IMR-90 (cell line): ENCODE measurements at regions not wholly inside any gene's neighbourhood (a gene's known extent, or its start where the extent isn't known, plus 50 kb on each side); places are given as distances from the start of the nearest gene placed in this dataset.

ENCODE experiments used
- BHLHE40 ChIP-seq: fragments of 150-350 bp; IDR thresholded peaks from 2 replicates; pipeline ENCODE4 v1.6.1; 2016; ENCODE audit warnings: mild to moderate bottlenecking, low read depth, low read length
- CHD1 ChIP-seq: IDR thresholded peaks from 2 replicates; pipeline ENCODE4 v1.6.1; 2012; ENCODE audit warnings: low read depth, low read length, improper control_type of control experiment
- FOS ChIP-seq: fragments of 150-350 bp; IDR thresholded peaks from 2 replicates; pipeline ENCODE4 v1.6.1; 2016; ENCODE audit warnings: low read depth, low read length
- MAZ ChIP-seq: IDR thresholded peaks from 2 replicates; pipeline ENCODE4 v1.6.1; 2012; ENCODE audit warnings: low read depth, mild to moderate bottlenecking, low read length, improper control_type of control experiment, moderate library complexity, borderline replicate concordance
- POLR2A ChIP-seq: IDR thresholded peaks from 2 replicates; pipeline ENCODE4 v1.6.1; 2012; ENCODE audit warnings: mild to moderate bottlenecking, low read depth, low read length
- RAD21 ChIP-seq: IDR thresholded peaks from 2 replicates; pipeline ENCODE4 v1.6.1; 2012; ENCODE audit warnings: low read length, improper control_type of control experiment
- RFX5 ChIP-seq: IDR thresholded peaks from 2 replicates; pipeline ENCODE4 v1.8.0; 2012; ENCODE audit warnings: low read depth, mild to moderate bottlenecking, low read length, moderate library complexity
- SMC3 ChIP-seq: fragments of 150-350 bp; IDR thresholded peaks from 2 replicates; pipeline ENCODE4 v1.6.1; 2016; ENCODE audit warnings: low read depth, mild to moderate bottlenecking, antibody characterized with exemption, low read length, moderate library complexity
- TF ChIP-seq, protein P1 (sequence below): conservative IDR thresholded peaks from 2 replicates; pipeline ENCODE4 v1.5.1; 2012; ENCODE audit warnings: mild to moderate bottlenecking, low read depth, low read length, improper control_type of control experiment
- TF ChIP-seq, protein P2 (sequence below): fragments of 150-350 bp; IDR thresholded peaks from 2 replicates; pipeline ENCODE4 v1.6.1; 2017; ENCODE audit warnings: mild to moderate bottlenecking, antibody characterized with exemption, low read length, low read depth
- TF ChIP-seq, protein P3 (sequence below): fragments of 150-350 bp; IDR thresholded peaks from 2 replicates; pipeline ENCODE4 v1.6.1; 2016; ENCODE audit warnings: low read depth, mild to moderate bottlenecking, low read length, moderate library complexity, borderline replicate concordance

DNA sequence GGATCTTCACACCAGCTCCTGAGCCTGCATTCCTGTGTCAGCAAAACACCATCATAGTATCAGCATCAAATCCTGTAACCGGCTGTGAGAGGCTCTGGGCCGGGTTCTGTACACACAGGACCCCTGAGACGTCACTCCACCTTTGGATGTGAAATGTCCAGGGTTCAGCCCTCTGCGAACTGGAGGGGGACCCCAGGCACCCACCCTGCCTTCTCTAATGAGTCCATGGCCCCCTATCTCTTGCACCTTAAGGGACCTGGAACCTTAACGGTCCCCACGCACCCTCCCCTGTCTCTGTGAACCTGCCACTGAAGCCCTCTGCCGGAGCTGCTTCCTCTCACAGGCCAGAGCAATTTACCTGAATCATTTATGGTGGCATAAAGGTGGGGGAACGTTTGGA, 257.8 kb downstream of the NPHP4 start:
- no peak for TF ChIP-seq POLR2A
- TF ChIP-seq, protein P1, sequence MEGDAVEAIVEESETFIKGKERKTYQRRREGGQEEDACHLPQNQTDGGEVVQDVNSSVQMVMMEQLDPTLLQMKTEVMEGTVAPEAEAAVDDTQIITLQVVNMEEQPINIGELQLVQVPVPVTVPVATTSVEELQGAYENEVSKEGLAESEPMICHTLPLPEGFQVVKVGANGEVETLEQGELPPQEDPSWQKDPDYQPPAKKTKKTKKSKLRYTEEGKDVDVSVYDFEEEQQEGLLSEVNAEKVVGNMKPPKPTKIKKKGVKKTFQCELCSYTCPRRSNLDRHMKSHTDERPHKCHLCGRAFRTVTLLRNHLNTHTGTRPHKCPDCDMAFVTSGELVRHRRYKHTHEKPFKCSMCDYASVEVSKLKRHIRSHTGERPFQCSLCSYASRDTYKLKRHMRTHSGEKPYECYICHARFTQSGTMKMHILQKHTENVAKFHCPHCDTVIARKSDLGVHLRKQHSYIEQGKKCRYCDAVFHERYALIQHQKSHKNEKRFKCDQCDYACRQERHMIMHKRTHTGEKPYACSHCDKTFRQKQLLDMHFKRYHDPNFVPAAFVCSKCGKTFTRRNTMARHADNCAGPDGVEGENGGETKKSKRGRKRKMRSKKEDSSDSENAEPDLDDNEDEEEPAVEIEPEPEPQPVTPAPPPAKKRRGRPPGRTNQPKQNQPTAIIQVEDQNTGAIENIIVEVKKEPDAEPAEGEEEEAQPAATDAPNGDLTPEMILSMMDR, result no peak
- TF ChIP-seq, protein P2, sequence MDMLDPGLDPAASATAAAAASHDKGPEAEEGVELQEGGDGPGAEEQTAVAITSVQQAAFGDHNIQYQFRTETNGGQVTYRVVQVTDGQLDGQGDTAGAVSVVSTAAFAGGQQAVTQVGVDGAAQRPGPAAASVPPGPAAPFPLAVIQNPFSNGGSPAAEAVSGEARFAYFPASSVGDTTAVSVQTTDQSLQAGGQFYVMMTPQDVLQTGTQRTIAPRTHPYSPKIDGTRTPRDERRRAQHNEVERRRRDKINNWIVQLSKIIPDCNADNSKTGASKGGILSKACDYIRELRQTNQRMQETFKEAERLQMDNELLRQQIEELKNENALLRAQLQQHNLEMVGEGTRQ, result no peak
- TF ChIP-seq SMC3, result no peak
- no peak for TF ChIP-seq RFX5
- TF ChIP-seq MAZ, result no peak
- no peak for TF ChIP-seq RAD21
- TF ChIP-seq, protein P3, sequence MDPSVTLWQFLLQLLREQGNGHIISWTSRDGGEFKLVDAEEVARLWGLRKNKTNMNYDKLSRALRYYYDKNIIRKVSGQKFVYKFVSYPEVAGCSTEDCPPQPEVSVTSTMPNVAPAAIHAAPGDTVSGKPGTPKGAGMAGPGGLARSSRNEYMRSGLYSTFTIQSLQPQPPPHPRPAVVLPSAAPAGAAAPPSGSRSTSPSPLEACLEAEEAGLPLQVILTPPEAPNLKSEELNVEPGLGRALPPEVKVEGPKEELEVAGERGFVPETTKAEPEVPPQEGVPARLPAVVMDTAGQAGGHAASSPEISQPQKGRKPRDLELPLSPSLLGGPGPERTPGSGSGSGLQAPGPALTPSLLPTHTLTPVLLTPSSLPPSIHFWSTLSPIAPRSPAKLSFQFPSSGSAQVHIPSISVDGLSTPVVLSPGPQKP, result no peak
- no peak for TF ChIP-seq FOS
- TF ChIP-seq CHD1, result no peak
- TF ChIP-seq BHLHE40, result no peak
